ENCODE measurements at regions not wholly inside any gene's neighbourhood (a gene's known extent, or its start where the extent isn't known, plus 50 kb on each side); places are given as distances from the start of the nearest gene placed in this dataset.

GRCh38 chr16:73166947-73167550 lies 119.1 kb upstream of the ZFHX3 start:
- H3K4me3 Mint-ChIP-seq: no peak overlapping the region
- H3K27me3 Mint-ChIP-seq: peaks cover 19% of the 10 kb centered on the region
- H3K36me3 Mint-ChIP-seq: no peaks in the 10 kb centered on the region
- H3K4me1 Mint-ChIP-seq: peaks cover 21% of the 10 kb centered on the region
- H3K27ac Mint-ChIP-seq: no peak overlapping the region
- ATAC-seq: no peak
- no peaks in the 10 kb centered on the region for H3K9me3 Mint-ChIP-seq

GRCh38 chr16:73166441-73166851 lies 118.5 kb upstream of the ZFHX3 start:
- Mint-ChIP-seq H3K4me1 (peaks cover 21% of the 10 kb centered on the region), H3K36me3 (no peaks in the 10 kb centered on the region), H3K27ac (no peak overlapping the region), H3K4me3 (no peak overlapping the region), H3K9me3 (no peaks in the 10 kb centered on the region), H3K27me3 (peaks cover 19% of the 10 kb centered on the region)
- no peak for ATAC-seq

DNA sequence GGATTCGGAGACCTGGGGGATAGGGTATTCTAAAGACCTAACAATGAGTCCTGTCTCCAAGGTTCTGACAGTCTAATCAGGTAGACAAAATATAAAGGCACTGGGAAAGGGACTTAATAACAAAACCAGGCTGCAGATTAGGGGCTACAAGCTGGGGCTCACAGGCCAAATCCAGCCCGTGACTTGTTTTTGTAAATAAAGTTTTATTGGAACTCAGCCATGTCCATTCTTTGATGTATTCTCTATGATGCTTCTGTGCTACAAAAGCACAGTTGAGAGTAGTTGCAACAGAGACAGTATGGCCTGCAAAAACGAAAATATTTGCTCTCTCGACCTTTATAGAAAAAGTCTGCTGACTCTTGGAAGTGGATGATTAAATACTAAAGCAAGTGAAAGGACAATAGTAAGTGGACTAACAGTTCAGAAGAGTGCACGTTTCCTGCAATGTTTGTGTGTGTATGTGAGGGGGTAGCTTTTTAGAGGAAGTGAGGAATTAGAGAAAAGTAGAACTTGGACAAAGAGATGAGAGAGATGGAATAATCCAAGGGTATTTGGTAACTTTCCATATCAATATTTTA lies 115.4 kb upstream of the ZFHX3 start:
- no peak overlapping the region for H3K4me3 Mint-ChIP-seq
- no peak overlapping the region for H3K27ac Mint-ChIP-seq
- no peak for ATAC-seq
- H3K4me1 Mint-ChIP-seq: peaks cover 21% of the 10 kb centered on the region
- H3K9me3 Mint-ChIP-seq: no peaks in the 10 kb centered on the region
- H3K27me3 Mint-ChIP-seq: peaks cover 9% of the 10 kb centered on the region
- H3K36me3 Mint-ChIP-seq: no peaks in the 10 kb centered on the region

DNA sequence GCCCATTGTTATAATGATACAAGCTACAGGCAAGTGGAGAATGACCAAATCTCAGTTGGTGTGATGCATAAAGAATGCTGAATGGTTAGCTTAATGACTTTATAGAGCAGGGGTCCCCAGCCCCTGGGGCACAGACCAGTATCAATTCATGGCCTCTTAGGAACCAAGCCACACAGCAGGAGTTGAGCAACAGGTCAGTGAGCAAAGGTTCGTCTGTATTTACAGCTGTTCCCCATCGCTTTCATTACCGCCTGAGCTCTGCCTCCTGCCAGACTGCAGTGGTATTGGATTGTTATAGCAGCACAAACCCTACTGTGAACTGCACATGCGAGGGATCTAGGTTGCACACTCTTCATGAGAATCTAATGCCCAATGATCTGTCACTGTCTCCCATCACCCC lies 114.0 kb upstream of the ZFHX3 start:
- no peak for ATAC-seq
- H3K27ac Mint-ChIP-seq: no peak overlapping the region
- H3K36me3 Mint-ChIP-seq: no peaks in the 10 kb centered on the region
- peaks cover 11% of the 10 kb centered on the region for H3K4me1 Mint-ChIP-seq
- H3K27me3 Mint-ChIP-seq: no peaks in the 10 kb centered on the region
- no peaks in the 10 kb centered on the region for H3K9me3 Mint-ChIP-seq
- no peak overlapping the region for H3K4me3 Mint-ChIP-seq

GRCh38 chr16:73159296-73159695 lies 111.4 kb upstream of the ZFHX3 start:
- H3K9me3 Mint-ChIP-seq: peaks cover 3% of the 10 kb centered on the region
- peaks cover 5% of the 10 kb centered on the region for H3K4me1 Mint-ChIP-seq
- H3K4me3 Mint-ChIP-seq: no peak overlapping the region
- ATAC-seq: no peak
- peaks cover 7% of the 10 kb centered on the region for H3K27me3 Mint-ChIP-seq
- H3K27ac Mint-ChIP-seq: no peak overlapping the region
- H3K36me3 Mint-ChIP-seq: no peaks in the 10 kb centered on the region

DNA sequence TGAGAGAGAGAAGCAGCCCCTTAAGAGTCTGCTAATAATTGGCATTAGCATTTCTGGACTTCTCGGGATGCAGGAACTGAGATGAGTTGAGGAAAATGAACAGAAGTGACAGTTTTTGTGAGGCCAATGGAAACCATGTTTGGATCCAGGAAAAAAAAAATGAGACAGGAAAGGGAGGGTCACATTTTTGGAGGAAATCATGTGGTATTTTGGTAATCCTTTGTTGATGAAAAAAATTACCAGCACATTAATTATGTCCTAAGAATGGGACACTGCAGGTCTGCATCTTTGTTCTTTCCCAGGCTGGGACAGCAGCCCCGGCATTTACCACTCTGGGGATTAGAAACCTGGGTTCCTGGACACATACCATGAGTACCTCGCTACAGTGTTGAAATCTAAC lies 109.9 kb upstream of the ZFHX3 start:
- peaks cover 3% of the 10 kb centered on the region for H3K9me3 Mint-ChIP-seq

GRCh38 chr16:73154063-73154870 lies 106.3 kb upstream of the ZFHX3 start:
- peaks cover 9% of the 10 kb centered on the region for H3K4me1 Mint-ChIP-seq
- H3K27me3 Mint-ChIP-seq: peaks cover 38% of the 10 kb centered on the region
- H3K36me3 Mint-ChIP-seq: no peaks in the 10 kb centered on the region
- H3K4me3 Mint-ChIP-seq: no peak overlapping the region
- no peak for ATAC-seq
- no peak overlapping the region for H3K27ac Mint-ChIP-seq
- peaks cover 3% of the 10 kb centered on the region for H3K9me3 Mint-ChIP-seq

More for the DNA sequence above, 109.9 kb upstream of the ZFHX3 start:
- Mint-ChIP-seq H3K36me3 (no peaks in the 10 kb centered on the region), H3K27me3 (peaks cover 14% of the 10 kb centered on the region), H3K4me3 (no peak overlapping the region), H3K4me1 (peaks cover 9% of the 10 kb centered on the region), H3K27ac (no peak overlapping the region)
- ATAC-seq: no peak

DNA sequence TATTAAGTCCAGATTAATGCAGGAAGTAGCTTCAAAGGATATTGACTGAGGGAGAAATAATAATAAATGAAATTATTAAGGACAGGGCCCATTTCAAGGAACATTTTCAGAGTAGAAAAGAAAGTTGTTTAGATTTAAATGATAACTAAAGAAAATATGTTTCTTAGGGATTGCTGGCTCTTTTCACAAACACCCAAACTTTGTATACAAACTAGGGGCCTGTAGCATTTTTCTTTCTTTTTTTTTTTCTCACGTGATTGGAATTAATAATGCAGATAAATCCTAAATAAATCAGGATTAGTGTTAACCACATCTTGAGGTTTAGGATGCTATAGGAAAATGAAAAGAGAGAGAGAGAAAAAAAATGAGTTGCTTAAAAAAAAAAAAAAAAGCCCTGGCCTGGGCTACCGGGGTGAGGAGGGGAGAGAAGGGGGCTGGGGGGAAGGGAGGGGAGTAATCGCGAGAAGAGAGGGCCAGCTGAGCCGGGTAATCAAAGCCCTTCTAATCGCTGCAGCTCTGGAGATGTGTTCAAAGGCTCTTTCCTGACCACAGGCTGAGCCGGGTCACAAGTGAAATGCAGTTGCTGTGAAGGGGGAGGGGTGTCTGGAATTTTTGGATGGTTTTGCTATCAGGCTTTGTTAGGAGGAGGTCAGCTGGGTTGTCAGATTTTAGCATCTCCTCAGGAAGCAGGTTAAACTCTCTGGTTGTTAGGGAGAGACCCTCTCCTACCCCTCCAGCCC lies 104.6 kb upstream of the ZFHX3 start:
- H3K9me3 Mint-ChIP-seq: peaks cover 3% of the 10 kb centered on the region
- no peak for ATAC-seq
- H3K27me3 Mint-ChIP-seq: peaks cover 38% of the 10 kb centered on the region
- no peak overlapping the region for H3K27ac Mint-ChIP-seq
- H3K4me3 Mint-ChIP-seq: no peak overlapping the region
- peaks cover 9% of the 10 kb centered on the region for H3K4me1 Mint-ChIP-seq
- H3K36me3 Mint-ChIP-seq: no peaks in the 10 kb centered on the region

GRCh38 chr16:73151941-73152340 lies 104.0 kb upstream of the ZFHX3 start:
- Mint-ChIP-seq H3K4me3 (no peak overlapping the region), H3K27ac (no peak overlapping the region), H3K36me3 (no peaks in the 10 kb centered on the region), H3K9me3 (peaks cover 3% of the 10 kb centered on the region), H3K4me1 (peaks cover 9% of the 10 kb centered on the region), H3K27me3 (peaks cover 38% of the 10 kb centered on the region)
- ATAC-seq: no peak

DNA sequence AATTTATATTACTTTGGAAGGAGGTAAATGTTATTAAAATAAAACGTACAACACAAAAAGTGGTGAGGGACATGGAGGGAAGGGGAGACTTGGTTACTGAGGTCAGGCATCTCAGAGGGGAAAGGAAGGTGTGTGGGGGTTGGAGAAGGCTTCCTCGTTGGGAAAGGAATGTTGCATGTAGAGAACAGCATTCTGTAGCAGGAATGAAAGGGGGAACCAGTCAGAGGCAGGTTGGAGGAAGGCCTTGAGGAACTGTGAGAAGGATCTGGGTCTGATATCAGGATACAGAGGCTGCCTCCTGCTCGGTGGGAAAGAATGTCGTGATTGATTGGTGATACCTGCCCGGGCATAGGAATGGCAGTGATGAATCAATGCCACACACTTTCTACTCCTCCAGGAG lies 103.3 kb upstream of the ZFHX3 start:
- no peak overlapping the region for H3K4me3 Mint-ChIP-seq
- H3K27me3 Mint-ChIP-seq: peaks cover 38% of the 10 kb centered on the region
- no peak for ATAC-seq
- H3K4me1 Mint-ChIP-seq: peaks cover 9% of the 10 kb centered on the region
- peaks cover 3% of the 10 kb centered on the region for H3K9me3 Mint-ChIP-seq
- no peak overlapping the region for H3K27ac Mint-ChIP-seq
- no peaks in the 10 kb centered on the region for H3K36me3 Mint-ChIP-seq

DNA sequence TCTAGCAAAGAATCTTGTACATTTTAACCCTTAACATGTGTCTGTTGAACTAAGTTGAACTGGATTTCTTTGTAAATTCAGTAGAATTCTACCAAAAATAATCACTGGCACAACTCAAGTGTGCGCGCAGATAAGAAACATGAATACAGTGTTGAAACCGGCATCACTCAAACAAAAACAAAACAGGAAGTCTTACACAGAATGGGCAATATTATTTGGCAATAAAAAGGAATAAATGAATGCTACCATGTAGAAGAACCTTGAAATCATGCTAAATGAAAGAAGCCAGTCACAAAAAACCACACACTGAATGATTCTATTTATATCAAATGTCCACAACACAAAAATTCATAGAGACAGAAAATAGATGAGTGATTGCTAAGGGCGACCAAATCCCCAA lies 102.9 kb upstream of the ZFHX3 start:
- H3K4me1 Mint-ChIP-seq: peaks cover 9% of the 10 kb centered on the region
- no peak overlapping the region for H3K27ac Mint-ChIP-seq
- no peaks in the 10 kb centered on the region for H3K36me3 Mint-ChIP-seq
- H3K9me3 Mint-ChIP-seq: peaks cover 3% of the 10 kb centered on the region
- H3K4me3 Mint-ChIP-seq: no peak overlapping the region
- ATAC-seq: no peak
- H3K27me3 Mint-ChIP-seq: peaks cover 43% of the 10 kb centered on the region

GRCh38 chr16:73149334-73149733 lies 101.4 kb upstream of the ZFHX3 start:
- H3K4me3 Mint-ChIP-seq: no peak overlapping the region
- peaks cover 5% of the 10 kb centered on the region for H3K4me1 Mint-ChIP-seq
- peaks cover 51% of the 10 kb centered on the region for H3K27me3 Mint-ChIP-seq
- no peak for ATAC-seq
- H3K27ac Mint-ChIP-seq: no peak overlapping the region
- no peaks in the 10 kb centered on the region for H3K36me3 Mint-ChIP-seq
- H3K9me3 Mint-ChIP-seq: no peaks in the 10 kb centered on the region

DNA sequence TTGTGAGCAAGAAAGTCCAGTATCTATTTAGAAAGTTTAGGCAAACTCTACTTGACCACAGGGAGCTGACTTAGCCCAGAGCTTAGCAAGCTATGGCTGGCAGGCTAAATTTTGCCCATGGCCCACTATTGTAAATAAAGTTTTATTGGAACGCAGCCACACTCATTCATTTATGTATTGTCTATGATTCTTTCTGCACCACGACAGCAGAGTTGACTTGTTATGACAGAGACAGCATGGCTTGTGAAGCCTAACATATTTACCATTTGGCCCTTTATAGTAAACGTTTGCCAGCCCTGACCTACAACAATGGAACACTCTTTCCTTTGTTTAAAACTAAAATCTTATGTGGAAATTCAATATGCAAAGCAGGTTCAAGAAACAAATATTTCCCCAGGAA lies 100.0 kb upstream of the ZFHX3 start:
- no peak for ATAC-seq
- no peaks in the 10 kb centered on the region for H3K9me3 Mint-ChIP-seq
- peaks cover 47% of the 10 kb centered on the region for H3K27me3 Mint-ChIP-seq
- H3K4me1 Mint-ChIP-seq: no peaks in the 10 kb centered on the region
- H3K27ac Mint-ChIP-seq: no peak overlapping the region
- H3K36me3 Mint-ChIP-seq: no peaks in the 10 kb centered on the region
- H3K4me3 Mint-ChIP-seq: no peak overlapping the region

DNA sequence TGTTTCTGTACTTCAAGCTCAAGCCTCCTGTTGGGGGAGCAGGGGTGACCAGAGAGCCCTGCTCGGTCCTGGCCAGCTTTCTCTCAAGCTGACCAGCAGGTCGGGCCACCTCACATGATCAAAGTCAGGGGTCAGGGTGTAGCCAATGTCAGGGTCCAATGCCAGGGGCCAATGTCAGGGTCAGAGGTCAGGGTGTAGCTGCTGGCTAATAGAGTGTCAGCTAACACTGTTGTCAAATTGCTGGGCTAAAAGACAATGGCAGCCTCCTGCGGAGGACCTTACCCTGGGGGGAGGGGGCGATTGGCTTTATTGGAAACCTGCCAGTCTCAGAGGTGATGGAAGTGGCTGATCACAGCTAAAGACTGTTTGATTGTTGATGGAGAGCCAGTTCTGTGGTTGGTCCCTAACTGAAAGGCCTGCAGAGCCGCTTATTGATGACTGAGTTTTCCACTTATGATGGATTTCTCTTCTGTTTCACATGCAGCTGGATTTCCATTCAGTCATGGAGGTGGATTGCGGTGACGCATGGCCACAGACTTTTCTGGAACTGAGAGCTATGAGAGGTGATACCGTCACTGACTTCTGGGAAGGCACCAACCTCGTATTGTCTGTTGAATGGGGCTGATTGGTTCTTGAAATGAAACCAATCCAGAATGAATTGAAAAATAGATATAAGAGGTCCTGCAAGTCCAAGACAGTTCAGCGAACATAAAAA lies 97.4 kb upstream of the ZFHX3 start:
- H3K4me3 Mint-ChIP-seq: no peak overlapping the region
- H3K4me1 Mint-ChIP-seq: no peaks in the 10 kb centered on the region
- peaks cover 22% of the 10 kb centered on the region for H3K27me3 Mint-ChIP-seq
- H3K9me3 Mint-ChIP-seq: no peaks in the 10 kb centered on the region
- no peak for ATAC-seq
- no peak overlapping the region for H3K27ac Mint-ChIP-seq
- H3K36me3 Mint-ChIP-seq: no peaks in the 10 kb centered on the region

All from stimulated activated memory B cell treated with anti-CD40 and anti-IgM and Interleukin-4, amounts not matched to agents 10 μg/mL and 1 μg/mL and 100 μg/mL, for 72 hours (primary cell).